OCI-LY7 (cell line): ENCODE measurements at regions not wholly inside any gene's neighbourhood (a gene's known extent, or its start where the extent isn't known, plus 50 kb on each side); places are given as distances from the start of the nearest gene placed in this dataset.

Source experiments
- BruUV-seq: library from RNA; stranded (reverse); fragments of 400-500 nt; replicated peaks from 2 replicates; lab custom pipeline; 2021; lab: Mats Ljungman, UMichigan
- CTCF ChIA-PET: fragments of 300-600 bp; sonication (Branson Sonifier 250); formaldehyde crosslinking; loops from one replicate; lab custom pipeline; 2022; ENCODE audit warnings: antibody characterized with exemption; ENCODE audit not compliant: unreplicated experiment; lab: Charles Lee
- POLR2A ChIA-PET: fragments of 300-600 bp; sonication (Branson Sonifier 250); formaldehyde crosslinking; loops from one replicate; lab custom pipeline; 2022; ENCODE audit warnings: antibody characterized with exemption; lab: Charles Lee
- DNase-seq: peaks from one replicate; pipeline ENCODE4 v3.0.0-alpha.2; 2015; ENCODE audit warnings: low spot score
- H2AFZ ChIP-seq: fragments of 200-600 bp; sonication (generic), shearing (Covaris generic); 2 replicates; pipeline ENCODE4 v1.6.1; 2014; ENCODE audit warnings: mild to moderate bottlenecking, antibody characterized with exemption, low read length, moderate library complexity
- H3K27ac ChIP-seq: fragments of 200-600 bp; sonication (generic); 2 replicates; pipeline ENCODE4 v1.5.1; 2014; ENCODE audit warnings: mixed run types, low read depth, mild to moderate bottlenecking, moderate library complexity, low read length, inconsistent platforms; ENCODE audit not compliant: poor library complexity, severe bottlenecking
- H3K36me3 ChIP-seq: fragments of 200-600 bp; sonication (generic); 2 replicates; pipeline ENCODE4 v1.6.1; 2014; ENCODE audit warnings: mild to moderate bottlenecking, antibody characterized with exemption, low read length, moderate library complexity, mixed read lengths; ENCODE audit not compliant: insufficient read depth
- H3K4me1 ChIP-seq: fragments of 200-600 bp; sonication (generic); 2 replicates; pipeline ENCODE4 v1.5.1; 2014; ENCODE audit warnings: mild to moderate bottlenecking, low read length; ENCODE audit not compliant: insufficient read depth, poor library complexity, severe bottlenecking
- H3K4me2 ChIP-seq: fragments of 200-600 bp; sonication (generic); 2 replicates; pipeline ENCODE4 v1.6.1; 2014; ENCODE audit warnings: mild to moderate bottlenecking, low read length
- H3K4me3 ChIP-seq: fragments of 200-600 bp; sonication (generic); 2 replicates; pipeline ENCODE4 v1.5.1; 2014; ENCODE audit warnings: mild to moderate bottlenecking, low read depth, low read length; ENCODE audit not compliant: poor library complexity, severe bottlenecking
- H3K79me2 ChIP-seq: fragments of 200-600 bp; sonication (generic); 2 replicates; pipeline ENCODE4 v1.6.1; 2016; ENCODE audit warnings: low read depth, mild to moderate bottlenecking, low read length, moderate library complexity, mixed read lengths; ENCODE audit not compliant: insufficient read depth
- H3K9me2 ChIP-seq: fragments of 200-600 bp; sonication (generic); 2 replicates; pipeline ENCODE4 v1.6.1; 2016; ENCODE audit warnings: mild to moderate bottlenecking, low read length, mixed read lengths; ENCODE audit not compliant: insufficient read depth
- H3K9me3 ChIP-seq: fragments of 200-600 bp; sonication (generic); 2 replicates; pipeline ENCODE4 v1.6.1; 2014; ENCODE audit warnings: mild to moderate bottlenecking, mixed run types, low read length, mixed read lengths
- H4K20me1 ChIP-seq: fragments of 200-600 bp; sonication (generic); 2 replicates; pipeline ENCODE4 v1.6.1; 2014; ENCODE audit warnings: mild to moderate bottlenecking, antibody characterized with exemption, low read length, moderate library complexity, mixed read lengths; ENCODE audit not compliant: insufficient read depth
- CTCF ChIP-seq: fragments of 200-600 bp; sonication (generic); conservative IDR thresholded peaks from 2 replicates; pipeline ENCODE4 v1.5.1; 2014; ENCODE audit warnings: mild to moderate bottlenecking, antibody characterized with exemption, low read length, moderate library complexity, mixed read lengths
- EZH2phosphoT487 ChIP-seq: fragments of 200-600 bp; sonication (generic); IDR thresholded peaks from 2 replicates; pipeline ENCODE4 v1.6.1; 2018; ENCODE audit warnings: low read depth, borderline replicate concordance, mild to moderate bottlenecking, mixed run types, antibody characterized with exemption, low read length, moderate library complexity, mixed read lengths
- intact Hi-C: fragments of 100-400 bp; cut with micrococcal nuclease; formaldehyde crosslinking; loops from one replicate; pipeline ENCODE4 v1.10.0; 2022; ENCODE audit not compliant: unreplicated experiment

- TF ChIP-seq CTCF (no peak), EZH2phosphoT487 (no peak)
- POLR2A ChIA-PET, result no interaction called here
- intact Hi-C loops, result no loop called here
- H4K20me1 ChIP-seq, result no peaks in the 10 kb centered on the region
- CTCF ChIA-PET, result no interaction called here
- no peak for DNase-seq
- no peak overlapping the region for H3K4me3 ChIP-seq
- no TSS peak for BruUV-seq
- no peaks in the 10 kb centered on the region for H3K36me3 ChIP-seq
- H3K9me2 ChIP-seq, result no peaks in the 10 kb centered on the region
- H3K4me2 ChIP-seq, result no peak overlapping the region
- H3K27ac ChIP-seq, result no peak overlapping the region
- no peaks in the 10 kb centered on the region for H3K9me3 ChIP-seq
- no peak overlapping the region for H2AFZ ChIP-seq
- no peaks in the 10 kb centered on the region for H3K4me1 ChIP-seq
- H3K79me2 ChIP-seq, result no peaks in the 10 kb centered on the region
These were observed 301.3 kb upstream of the MGMT start for GRCh38 chr10:129165770-129166169.

- BruUV-seq, result no TSS peak
- CTCF ChIA-PET, result no interaction called here
- intact Hi-C loops, result no loop called here
These were observed 298.4 kb upstream of the MGMT start for GRCh38 chr10:129168660-129169059.

GRCh38 chr10:129169115-129169514 lies 297.9 kb upstream of the MGMT start:
- no peak overlapping the region for H3K27ac ChIP-seq
- intact Hi-C loops, result no loop called here
- no peak overlapping the region for H2AFZ ChIP-seq
- no peaks in the 10 kb centered on the region for H3K4me1 ChIP-seq
- no peaks in the 10 kb centered on the region for H3K9me2 ChIP-seq
- no peak for DNase-seq
- no peaks in the 10 kb centered on the region for H3K9me3 ChIP-seq
- BruUV-seq, result no TSS peak
- no peaks in the 10 kb centered on the region for H3K79me2 ChIP-seq
- no peaks in the 10 kb centered on the region for H3K36me3 ChIP-seq
- TF ChIP-seq CTCF (no peak), EZH2phosphoT487 (no peak)
- H3K4me2 ChIP-seq, result no peak overlapping the region
- ChIA-PET CTCF (no interaction called here), POLR2A (no interaction called here)
- no peaks in the 10 kb centered on the region for H4K20me1 ChIP-seq
- H3K4me3 ChIP-seq, result no peak overlapping the region

More at GRCh38 chr10:129168660-129169059, 298.4 kb upstream of the MGMT start:
- Histone ChIP-seq H2AFZ (no peak overlapping the region), H3K9me2 (no peaks in the 10 kb centered on the region), H3K4me1 (no peaks in the 10 kb centered on the region), H3K4me2 (no peak overlapping the region), H3K9me3 (no peaks in the 10 kb centered on the region), H3K4me3 (no peak overlapping the region), H3K36me3 (no peaks in the 10 kb centered on the region), H3K27ac (no peak overlapping the region), H4K20me1 (no peaks in the 10 kb centered on the region), H3K79me2 (no peaks in the 10 kb centered on the region)
- POLR2A ChIA-PET, result no interaction called here
- TF ChIP-seq EZH2phosphoT487 (no peak), CTCF (no peak)
- DNase-seq, result no peak
